ENCODE measurements at regions not wholly inside any gene's neighbourhood (a gene's known extent, or its start where the extent isn't known, plus 50 kb on each side); places are given as distances from the start of the nearest gene placed in this dataset.

GRCh38 chr12:12017135-12017581, 53.6 kb upstream of the BCL2L14 start:
- no peak for DNase-seq (ENCODE audit: low read depth)

- DNase-seq (ENCODE audit: low read depth) = no peak
Measured at GRCh38 chr12:12017798-12018197, 52.9 kb upstream of the BCL2L14 start.

- no peak for DNase-seq (ENCODE audit: low read depth)
Measured at GRCh38 chr12:12018454-12018853, 52.3 kb upstream of the BCL2L14 start.

GRCh38 chr12:12019881-12020280, 50.9 kb upstream of the BCL2L14 start:
- DNase-seq (ENCODE audit: low read depth) = no peak

- no peak for DNase-seq (ENCODE audit: low read depth)
Measured at GRCh38 chr12:12020762-12021161, 50.0 kb upstream of the BCL2L14 start.

All from activated T-cell treated with anti-CD3 and anti-CD28 coated beads for 1 hour (primary cell).